Right lobe of liver (tissue), 4 donors: ENCODE measurements at regions not wholly inside any gene's neighbourhood (a gene's known extent, or its start where the extent isn't known, plus 50 kb on each side); places are given as distances from the start of the nearest gene placed in this dataset.

Source experiments
- POLR2A ChIP-seq: fragments of 450-650 bp; IDR thresholded peaks from one replicate; pipeline ENCODE4 v1.6.1; 2017; ENCODE audit warnings: antibody characterized with exemption, mild to moderate bottlenecking
- TF ChIP-seq, protein P1 (sequence below), 4 donors: fragments of 200-600 bp in 3 of 4; fragments of 450-650 bp in 1 of 4; IDR thresholded peaks; one replicate each; pipeline versions ENCODE4 v1.5.1 to v1.8.0; 2016 to 2022; ENCODE audit warnings: antibody characterized with exemption in 4 of 4, mild to moderate bottlenecking in 2 of 4
- donor health status: DM: no; HTN: no; CAD: no.
- donor health status: DM: no; HTN: no; CAD: no.
- donor health status: DM: no; HTN: yes; CAD: no.

DNA sequence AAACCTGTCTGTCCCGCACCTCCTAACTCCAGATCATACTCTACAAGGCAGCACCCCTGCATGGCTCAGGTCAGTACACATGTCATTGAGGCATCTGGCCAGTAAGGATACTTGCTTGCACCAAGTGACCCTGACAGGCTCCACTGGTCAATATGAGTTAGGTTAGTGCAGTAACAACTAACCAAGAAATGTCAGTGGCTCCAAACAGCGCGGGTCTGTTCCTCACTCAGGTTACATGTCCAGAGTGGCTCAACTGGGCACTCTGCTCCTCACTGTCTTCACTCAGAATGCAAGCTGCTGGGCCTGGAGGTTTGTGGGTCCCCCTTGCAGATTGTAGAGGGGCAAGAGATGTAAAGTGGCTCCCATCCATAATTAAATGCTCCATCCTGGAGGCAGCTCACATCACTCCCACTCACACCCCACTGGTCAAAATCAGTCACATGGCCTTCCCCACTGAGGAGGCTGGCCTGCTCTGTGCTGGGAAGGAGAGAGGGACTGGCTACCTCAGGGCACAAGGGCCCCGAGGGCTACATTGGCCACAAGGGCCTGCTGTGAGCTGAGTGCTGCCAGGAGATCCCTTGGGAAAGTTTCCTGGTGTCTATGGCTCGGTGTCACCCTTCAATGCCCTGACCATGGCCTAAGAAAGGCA, 109.1 kb upstream of the GDF10 start:
- TF ChIP-seq, protein P1, sequence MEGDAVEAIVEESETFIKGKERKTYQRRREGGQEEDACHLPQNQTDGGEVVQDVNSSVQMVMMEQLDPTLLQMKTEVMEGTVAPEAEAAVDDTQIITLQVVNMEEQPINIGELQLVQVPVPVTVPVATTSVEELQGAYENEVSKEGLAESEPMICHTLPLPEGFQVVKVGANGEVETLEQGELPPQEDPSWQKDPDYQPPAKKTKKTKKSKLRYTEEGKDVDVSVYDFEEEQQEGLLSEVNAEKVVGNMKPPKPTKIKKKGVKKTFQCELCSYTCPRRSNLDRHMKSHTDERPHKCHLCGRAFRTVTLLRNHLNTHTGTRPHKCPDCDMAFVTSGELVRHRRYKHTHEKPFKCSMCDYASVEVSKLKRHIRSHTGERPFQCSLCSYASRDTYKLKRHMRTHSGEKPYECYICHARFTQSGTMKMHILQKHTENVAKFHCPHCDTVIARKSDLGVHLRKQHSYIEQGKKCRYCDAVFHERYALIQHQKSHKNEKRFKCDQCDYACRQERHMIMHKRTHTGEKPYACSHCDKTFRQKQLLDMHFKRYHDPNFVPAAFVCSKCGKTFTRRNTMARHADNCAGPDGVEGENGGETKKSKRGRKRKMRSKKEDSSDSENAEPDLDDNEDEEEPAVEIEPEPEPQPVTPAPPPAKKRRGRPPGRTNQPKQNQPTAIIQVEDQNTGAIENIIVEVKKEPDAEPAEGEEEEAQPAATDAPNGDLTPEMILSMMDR (IDR thresholded peaks at IDR 0.05), result no peak
- no peak for TF ChIP-seq POLR2A
